ENCODE measurements at regions not wholly inside any gene's neighbourhood (a gene's known extent, or its start where the extent isn't known, plus 50 kb on each side); places are given as distances from the start of the nearest gene placed in this dataset.

GRCh38 chr4:10380735-10381134, 76.5 kb downstream of the ZNF518B start:
- no peak for ATAC-seq
- TF ChIP-seq CTCF (IDR thresholded peaks at IDR 0.05) = no peak
- Histone ChIP-seq H3K36me3 (no peaks in the 10 kb centered on the region), H3K27ac (no peak overlapping the region), H3K9me3 (no peaks in the 10 kb centered on the region), H3K4me1 (no peaks in the 10 kb centered on the region), H3K27me3 (no peaks in the 10 kb centered on the region), H3K4me3 (no peak overlapping the region)
- intact Hi-C loops (cut with DNase I) = no loop called here
- DNase-seq = no peak

GRCh38 chr4:10371869-10372471, 85.3 kb downstream of the ZNF518B start:
- Histone ChIP-seq H3K4me1 (no peaks in the 10 kb centered on the region), H3K4me3 (no peak overlapping the region), H3K36me3 (no peaks in the 10 kb centered on the region), H3K27ac (no peak overlapping the region), H3K27me3 (no peaks in the 10 kb centered on the region), H3K9me3 (no peaks in the 10 kb centered on the region)
- ATAC-seq (no peak), DNase-seq (no peak)
- intact Hi-C loops (cut with DNase I) = no loop called here
- TF ChIP-seq CTCF (IDR thresholded peaks at IDR 0.05) = no peak

- H3K27me3 ChIP-seq = no peaks in the 10 kb centered on the region
- ATAC-seq (no peak), DNase-seq (no peak)
- H3K4me1 ChIP-seq = no peaks in the 10 kb centered on the region
- H3K27ac ChIP-seq = no peak overlapping the region
- no peaks in the 10 kb centered on the region for H3K36me3 ChIP-seq
- intact Hi-C loops (cut with DNase I) = no loop called here
- H3K9me3 ChIP-seq = no peaks in the 10 kb centered on the region
- no peak for TF ChIP-seq CTCF (IDR thresholded peaks at IDR 0.05)
- no peak overlapping the region for H3K4me3 ChIP-seq
Measured at GRCh38 chr4:10371121-10371520, 86.1 kb downstream of the ZNF518B start.

- intact Hi-C loops (cut with DNase I) = no loop called here
- ATAC-seq = no peak
- Histone ChIP-seq H3K27me3 (no peaks in the 10 kb centered on the region), H3K9me3 (no peaks in the 10 kb centered on the region), H3K4me3 (no peak overlapping the region), H3K36me3 (no peaks in the 10 kb centered on the region), H3K27ac (no peak overlapping the region), H3K4me1 (no peaks in the 10 kb centered on the region)
- no peak for DNase-seq
- no peak for TF ChIP-seq CTCF (IDR thresholded peaks at IDR 0.05)
Measured at GRCh38 chr4:10369517-10369916, 87.7 kb downstream of the ZNF518B start.

- H3K27me3 ChIP-seq = no peaks in the 10 kb centered on the region
- H3K4me1 ChIP-seq = no peaks in the 10 kb centered on the region
- TF ChIP-seq CTCF (IDR thresholded peaks at IDR 0.05) = no peak
- intact Hi-C loops (cut with DNase I) = no loop called here
- no peak overlapping the region for H3K27ac ChIP-seq
- H3K36me3 ChIP-seq = no peaks in the 10 kb centered on the region
- H3K4me3 ChIP-seq = no peak overlapping the region
- H3K9me3 ChIP-seq = no peaks in the 10 kb centered on the region
- DNase-seq (no peak), ATAC-seq (no peak)
Measured at GRCh38 chr4:10366628-10367027, 90.6 kb downstream of the ZNF518B start.

Measured in left lung (tissue), 4 donors.